ENCODE measurements at regions not wholly inside any gene's neighbourhood (a gene's known extent, or its start where the extent isn't known, plus 50 kb on each side); places are given as distances from the start of the nearest gene placed in this dataset.

GRCh38 chr3:193872265-193872753 is 263.6 kb upstream of the HES1 start:
- DNase-seq (ENCODE audit: low read depth in 2 of 3, low spot score in 2 of 3) = no peak

GRCh38 chr3:193873426-193874201 is 262.3 kb upstream of the HES1 start:
- DNase-seq (ENCODE audit: low read depth in 2 of 3, low spot score in 2 of 3) = no peak

- no peak for DNase-seq (ENCODE audit: low read depth in 2 of 3, low spot score in 2 of 3)
These were observed 261.4 kb upstream of the HES1 start for GRCh38 chr3:193874512-193874911.

- no peak for DNase-seq (ENCODE audit: low read depth in 2 of 3, low spot score in 2 of 3)
These were observed 260.9 kb upstream of the HES1 start for GRCh38 chr3:193874997-193875593.

GRCh38 chr3:193875601-193876321 is 260.2 kb upstream of the HES1 start:
- DNase-seq (ENCODE audit: low read depth in 2 of 3, low spot score in 2 of 3) = no peak

GRCh38 chr3:193879099-193879863 is 256.7 kb upstream of the HES1 start:
- DNase-seq (ENCODE audit: low read depth in 2 of 3, low spot score in 2 of 3) = no peak

GRCh38 chr3:193879864-193880242 is 256.1 kb upstream of the HES1 start:
- DNase-seq (ENCODE audit: low read depth in 2 of 3, low spot score in 2 of 3) = no peak

GRCh38 chr3:193882091-193882490 is 253.9 kb upstream of the HES1 start:
- no peak for DNase-seq (ENCODE audit: low read depth in 2 of 3, low spot score in 2 of 3)

GRCh38 chr3:193883551-193883950 is 252.4 kb upstream of the HES1 start:
- no peak for DNase-seq (ENCODE audit: low read depth in 2 of 3, low spot score in 2 of 3)

GRCh38 chr3:193884027-193884426 is 251.9 kb upstream of the HES1 start:
- no peak for DNase-seq (ENCODE audit: low read depth in 2 of 3, low spot score in 2 of 3)

GRCh38 chr3:193884652-193885051 is 251.3 kb upstream of the HES1 start:
- no peak for DNase-seq (ENCODE audit: low read depth in 2 of 3, low spot score in 2 of 3)

- no peak for DNase-seq (ENCODE audit: low read depth in 2 of 3, low spot score in 2 of 3)
These were observed 250.1 kb upstream of the HES1 start for GRCh38 chr3:193885832-193886231.

- no peak for DNase-seq (ENCODE audit: low read depth in 2 of 3, low spot score in 2 of 3)
These were observed 245.7 kb upstream of the HES1 start for GRCh38 chr3:193890016-193890897.

GRCh38 chr3:193894121-193894863 is 241.7 kb upstream of the HES1 start:
- no peak for DNase-seq (ENCODE audit: low read depth in 2 of 3, low spot score in 2 of 3)

GRCh38 chr3:193895409-193895808 is 240.5 kb upstream of the HES1 start:
- DNase-seq (ENCODE audit: low read depth in 2 of 3, low spot score in 2 of 3) = no peak

GRCh38 chr3:193896419-193896818 is 239.5 kb upstream of the HES1 start:
- DNase-seq (ENCODE audit: low read depth in 2 of 3, low spot score in 2 of 3) = no peak

GRCh38 chr3:193897288-193897687 is 238.7 kb upstream of the HES1 start:
- DNase-seq (ENCODE audit: low read depth in 2 of 3, low spot score in 2 of 3) = no peak

- no peak for DNase-seq (ENCODE audit: low read depth in 2 of 3, low spot score in 2 of 3)
These were observed 238.2 kb upstream of the HES1 start for GRCh38 chr3:193897731-193898180.

- DNase-seq (ENCODE audit: low read depth in 2 of 3, low spot score in 2 of 3) = no peak
These were observed 236.9 kb upstream of the HES1 start for GRCh38 chr3:193899001-193899400.

GRCh38 chr3:193901007-193901406 is 234.9 kb upstream of the HES1 start:
- DNase-seq (ENCODE audit: low read depth in 2 of 3, low spot score in 2 of 3) = no peak

All from activated CD8-positive, alpha-beta memory T cell treated with anti-CD3 and anti-CD28 coated beads for 48 hours (primary cell).